ENCODE measurements at regions not wholly inside any gene's neighbourhood (a gene's known extent, or its start where the extent isn't known, plus 50 kb on each side); places are given as distances from the start of the nearest gene placed in this dataset.

- H3K18ac ChIP-seq (ENCODE audit: extremely low read depth, low read length), result no peak overlapping the region
- H2BK15ac ChIP-seq (ENCODE audit: low read length), result no peak overlapping the region
- WGBS, 2 experiments (ENCODE audit: extremely low coverage in 1 of 2, insufficient coverage in 1 of 2, insufficient read length in 1 of 2, insufficient replicate concordance in 2 of 2, low coverage in 1 of 2, low lambda C conversion rate in 2 of 2, missing lambda C conversion rate in 1 of 2), result 88% methylated on average over 7 of the region's 7 CpGs; no CpG with 5 or more reads in 1 of the 2 experiments
- H4K8ac ChIP-seq (ENCODE audit: extremely low read depth, insufficient read depth, low read length), result no peak overlapping the region
- no peaks in the 10 kb centered on the region for H3K36me3 ChIP-seq (ENCODE audit: control insufficient read depth in 2 of 4, insufficient read depth in 4 of 4, low read length in 3 of 4)
- no peak overlapping the region for H2BK20ac ChIP-seq (ENCODE audit: low read length)
- peaks cover 0 to 31% of the 10 kb centered on the region in 2 experiments; a peak in 2 of 4 replicates for H3K79me2 ChIP-seq (ENCODE audit: control insufficient read depth in 1 of 2, insufficient read depth in 2 of 2, low read length in 2 of 2)
- H2BK12ac ChIP-seq (ENCODE audit: low read depth, low read length), result no peak overlapping the region
- H3K23ac ChIP-seq (ENCODE audit: insufficient read length), result no peak overlapping the region
- ChIA-PET CTCF (ENCODE audit: partially characterized antibody) (interaction anchor here (0.8 to 2.2 kb wide), 6 partner anchors 8 to 61 kb away, joined by 3 to 6 read pairs (median 4); no protein-coding TSS in a partner anchor), POLR2A (ENCODE audit: partially characterized antibody) (interaction anchor here (1.3 kb wide), 1 partner anchor 26 kb away, joined by 6 read pairs; no protein-coding TSS in a partner anchor)
- no peak overlapping the region for H4K91ac ChIP-seq (replicated peaks; ENCODE audit: insufficient read length, low read length)
- H3K9ac ChIP-seq (replicated peaks in 1 of 4; ENCODE audit: extremely low read depth in 1 of 4, low read depth in 3 of 4, low read length in 3 of 4), result no peak overlapping the region
- no peak overlapping the region for H3K56ac ChIP-seq (replicated peaks; ENCODE audit: insufficient read length, low read depth, low read length)
- no peak overlapping the region for H2AFZ ChIP-seq (ENCODE audit: low read length)
- no peak overlapping the region for H3K14ac ChIP-seq (ENCODE audit: insufficient read length)
- peaks cover 4% of the 10 kb centered on the region; the same call in 1 of the 2 replicates for H3K79me1 ChIP-seq (ENCODE audit: low read depth, low read length)
- FAIRE-seq (no peak), DNase-seq (ENCODE audit: low read depth in 1 of 2, low spot score in 2 of 2) (no peak)
- H3K9me3 ChIP-seq (ENCODE audit: insufficient read depth in 2 of 2, low read depth in 1 of 2, low read length in 1 of 2), result peaks cover 0 to 8% of the 10 kb centered on the region in 2 experiments; a peak in 2 of 4 replicates
- H3K4me1 ChIP-seq (replicated peaks in 1 of 4; ENCODE audit: control insufficient read depth in 3 of 4, insufficient read depth in 4 of 4, low read length in 3 of 4), result peaks cover 0 to 5% (median 0%) of the 10 kb centered on the region in 4 experiments; a peak in 3 of 7 replicates
- H2BK5ac ChIP-seq (ENCODE audit: low read depth, low read length), result no peak overlapping the region
- no peak overlapping the region for H2AK5ac ChIP-seq (ENCODE audit: low read depth, low read length)
- H3K23me2 ChIP-seq (ENCODE audit: low read depth, low read length), result no peaks in the 10 kb centered on the region
- H4K5ac ChIP-seq (ENCODE audit: insufficient read length, low read depth, low read length), result no peak overlapping the region
- no peak overlapping the region for H2BK120ac ChIP-seq (replicated peaks; ENCODE audit: low read depth, low read length)
- no peaks in the 10 kb centered on the region for H3K27me3 ChIP-seq (replicated peaks in 1 of 4; ENCODE audit: control insufficient read depth in 3 of 4, extremely low read depth in 1 of 4, insufficient read depth in 3 of 4, low read length in 3 of 4)
- no peak overlapping the region for H3K4me2 ChIP-seq (ENCODE audit: insufficient read depth in 1 of 2, low read depth in 2 of 2, low read length in 2 of 2)
- H3K4ac ChIP-seq (replicated peaks; ENCODE audit: insufficient read length, low read depth, low read length), result no peak overlapping the region
- H4K20me1 ChIP-seq (replicated peaks in 1 of 2; ENCODE audit: control insufficient read depth in 1 of 2, insufficient read depth in 2 of 2, low read length in 2 of 2), result no peaks in the 10 kb centered on the region
- H3K27ac ChIP-seq (ENCODE audit: low read depth, low read length), result no peak overlapping the region
- H3K4me3 ChIP-seq (ENCODE audit: extremely low read depth in 1 of 4, insufficient read depth in 2 of 4, low read depth in 3 of 4, low read length in 4 of 4), result no peak overlapping the region
- TF ChIP-seq SIN3A (conservative IDR thresholded peaks at IDR 0.05 in 1 of 2, IDR thresholded peaks at IDR 0.05 in 1 of 2; ENCODE audit: low read depth in 1 of 2, low read length in 2 of 2) (no peak), CEBPB (IDR thresholded peaks at IDR 0.05; ENCODE audit: low read depth, low read length) (no peak), RXRA (IDR thresholded peaks at IDR 0.05; ENCODE audit: insufficient read depth, low read depth, low read length) (no peak), CREB1 (IDR thresholded peaks at IDR 0.05) (no peak), EZH2 (IDR thresholded peaks at IDR 0.05; ENCODE audit: low read depth, low read length, severe bottlenecking) (no peak), NANOG (IDR thresholded peaks at IDR 0.05; ENCODE audit: insufficient read depth, low read depth, low read length, poor library complexity, severe bottlenecking) (no peak), ASH2L (IDR thresholded peaks at IDR 0.05; ENCODE audit: low read length) (no peak)
Measured at GRCh38 chr1:201766131-201766866, 62.7 kb upstream of the IPO9 start.

Measured in H1 (cell line).